HepG2 (cell line): ENCODE measurements at regions not wholly inside any gene's neighbourhood (a gene's known extent, or its start where the extent isn't known, plus 50 kb on each side); places are given as distances from the start of the nearest gene placed in this dataset.

Experiments used
- ATAC-seq: fragments of 200-7000 bp; cut with Tn5 transposase; 3 replicates; pipeline ENCODE4 v1.9.1; 2020; ENCODE audit warnings: mild to moderate bottlenecking, moderate library complexity
- BruUV-seq: library from RNA; stranded (reverse); fragments of 400-500 nt; replicated peaks from 2 replicates; lab custom pipeline; 2021; lab: Mats Ljungman, UMichigan
- CTCF ChIA-PET: fragments of 300-600 bp; formaldehyde crosslinking; extraction: SDS; loops from one replicate; lab custom pipeline; 2021; ENCODE audit warnings: low total read pairs, inconsistent platforms, low intra/inter-chr PET ratio; lab: Yijun Ruan, JAX
- POLR2A ChIA-PET: fragments of 350-600 bp; sonication (Branson Sonifier 250); formaldehyde crosslinking; loops from one replicate; lab custom pipeline; 2020; ENCODE audit warnings: antibody characterized with exemption, inconsistent platforms; lab: Yijun Ruan, JAX
- DNase-seq: peaks from one replicate; pipeline ENCODE4 v3.0.0-alpha.2; 2015; ENCODE audit warnings: low spot score
- FAIRE-seq: peaks from 3 replicates; lab custom pipeline; 2011; peaks lifted over from hg19 to GRCh38; lab: Jason Lieb, UNC
- H2AFZ ChIP-seq: one replicate; pipeline ENCODE4 v1.6.1; 2011; ENCODE audit warnings: low read length, inconsistent platforms
- H3K27ac ChIP-seq: fragments of 300-600 bp; 3 replicates; pipeline ENCODE4 v1.8.0; 2011; ENCODE audit warnings: mixed run types, mild to moderate bottlenecking, mixed read lengths, low read length, inconsistent platforms; ENCODE audit not compliant: insufficient read depth; ENCODE audit errors: extremely low read length
- H3K27me3 ChIP-seq, 2 experiments: fragments of 200-600 bp in 1 of 2; 2 replicates in 1 of 2; 3 replicates in 1 of 2; pipeline versions ENCODE4 v1.6.0 to v1.8.0; 2011; ENCODE audit warnings: low read length in 2 of 2, mild to moderate bottlenecking in 2 of 2, moderate library complexity in 2 of 2, inconsistent platforms in 1 of 2; ENCODE audit not compliant: insufficient read depth in 2 of 2, control insufficient read depth in 1 of 2
- H3K36me3 ChIP-seq, 2 experiments: fragments of 200-600 bp in 1 of 2; replicated peaks in 1 of 2; 2 replicates in 1 of 2; 3 replicates in 1 of 2; pipeline versions ENCODE4 v1.5.1 to v1.8.0; 2011; ENCODE audit warnings: low read length in 2 of 2, inconsistent platforms in 1 of 2; ENCODE audit not compliant: insufficient read depth in 2 of 2, control insufficient read depth in 1 of 2
- H3K4me1 ChIP-seq: 2 replicates; pipeline ENCODE4 v1.5.1; 2012; ENCODE audit warnings: low read length, inconsistent platforms; ENCODE audit not compliant: insufficient read depth
- H3K4me2 ChIP-seq: 2 replicates; pipeline ENCODE4 v1.6.0; 2011; ENCODE audit warnings: low read depth, low read length, inconsistent platforms
- H3K4me3 ChIP-seq, 3 experiments: fragments of 200-600 bp in 1 of 3; sonication (generic), shearing (Covaris generic) in 1 of 3; replicated peaks in 1 of 3; 2 replicates each; pipeline ENCODE4 v1.5.1; 2011 to 2016; ENCODE audit warnings: low read length in 3 of 3, inconsistent platforms in 2 of 3, low read depth in 2 of 3, mild to moderate bottlenecking in 2 of 3, control low read depth in 1 of 3, mixed read lengths in 1 of 3; ENCODE audit not compliant: insufficient read depth in 1 of 3
- H3K79me2 ChIP-seq: one replicate; pipeline ENCODE4 v1.6.1; 2011; ENCODE audit warnings: low read length, inconsistent platforms; ENCODE audit not compliant: insufficient read depth
- H3K9ac ChIP-seq: 2 replicates; pipeline ENCODE4 v1.6.0; 2011; ENCODE audit warnings: mild to moderate bottlenecking, low read depth, low read length, inconsistent platforms; ENCODE audit not compliant: insufficient read depth
- H3K9me3 ChIP-seq: 2 replicates; pipeline ENCODE4 v1.5.1; 2012; ENCODE audit warnings: mild to moderate bottlenecking, low read length
- H4K20me1 ChIP-seq: 2 replicates; pipeline ENCODE4 v1.6.0; 2011; ENCODE audit warnings: inconsistent platforms, mild to moderate bottlenecking, low read length, moderate library complexity; ENCODE audit not compliant: insufficient read depth
- E2F5 ChIP-seq: sonication (generic); formaldehyde crosslinking; conservative IDR thresholded peaks from 2 replicates; pipeline ENCODE4 v1.4.0; 2020; ENCODE audit warnings: missing genetic modification reagents
- ISX ChIP-seq: sonication (generic); formaldehyde crosslinking; conservative IDR thresholded peaks from 2 replicates; pipeline ENCODE4 v1.5.0; 2020; ENCODE audit warnings: missing genetic modification reagents
- KLF9 ChIP-seq: IDR thresholded peaks from 2 replicates; pipeline ENCODE4 v1.6.1; 2016; ENCODE audit warnings: low read depth
- MAFG ChIP-seq: sonication (generic); formaldehyde crosslinking; IDR thresholded peaks from 2 replicates; pipeline ENCODE4 v1.5.1; 2020; ENCODE audit warnings: mild to moderate bottlenecking, missing genetic modification reagents
- NFIC ChIP-seq: IDR thresholded peaks from 2 replicates; pipeline ENCODE4 v1.6.1; 2012; ENCODE audit warnings: mild to moderate bottlenecking, low read length, inconsistent platforms
- NR1H2 ChIP-seq: sonication (generic); formaldehyde crosslinking; IDR thresholded peaks from 2 replicates; pipeline ENCODE4 v1.8.1; 2022; ENCODE audit warnings: low read depth, missing genetic modification reagents, borderline replicate concordance
- NR2F1 ChIP-seq, 2 experiments: fragments of 450-650 bp in 1 of 2; formaldehyde crosslinking in 1 of 2; IDR thresholded peaks; 2 replicates each; pipeline versions ENCODE4 v1.5.0 to v1.6.1; 2016 to 2020; ENCODE audit warnings: mild to moderate bottlenecking in 1 of 2, missing compliant biosample characterization in 1 of 2, missing genetic modification reagents in 1 of 2, moderate library complexity in 1 of 2
- SOX6 ChIP-seq, 2 experiments: fragments of 450-650 bp in 1 of 2; sonication (generic) in 1 of 2; formaldehyde crosslinking in 1 of 2; IDR thresholded peaks; 2 replicates each; pipeline versions ENCODE4 v1.4.0 to v1.6.1; 2017 to 2020; ENCODE audit warnings: antibody characterized with exemption in 1 of 2, mild to moderate bottlenecking in 1 of 2, missing genetic modification reagents in 1 of 2
- SP4 ChIP-seq: sonication (generic); formaldehyde crosslinking; IDR thresholded peaks from 2 replicates; pipeline ENCODE4 v1.8.1; 2023; ENCODE audit warnings: mild to moderate bottlenecking, missing genetic modification reagents
- TP53 ChIP-seq: sonication (generic); formaldehyde crosslinking; conservative IDR thresholded peaks from 2 replicates; pipeline ENCODE4 v1.4.0; 2020; ENCODE audit warnings: missing genetic modification reagents
- ZNF121 ChIP-seq: sonication (generic); formaldehyde crosslinking; IDR thresholded peaks from 2 replicates; pipeline ENCODE4 v1.5.0; 2020; ENCODE audit warnings: mild to moderate bottlenecking, missing genetic modification reagents
- ZNF260 ChIP-seq: sonication (generic); formaldehyde crosslinking; IDR thresholded peaks from 2 replicates; pipeline ENCODE4 v1.4.0; 2020; ENCODE audit warnings: missing genetic modification reagents, low read depth, mild to moderate bottlenecking, borderline replicate concordance
- ZNF3 ChIP-seq: IDR thresholded peaks from 2 replicates; pipeline ENCODE4 v1.7.0; 2017; ENCODE audit warnings: inconsistent platforms
- ZNF414 ChIP-seq: sonication (generic); formaldehyde crosslinking; IDR thresholded peaks from 2 replicates; pipeline ENCODE4 v1.5.0; 2020; ENCODE audit warnings: missing genetic modification reagents
- ZNF432 ChIP-seq: sonication (generic); formaldehyde crosslinking; IDR thresholded peaks from 2 replicates; pipeline ENCODE4 v1.5.0; 2020; ENCODE audit warnings: missing genetic modification reagents, mild to moderate bottlenecking, borderline replicate concordance
- ZNF496 ChIP-seq: sonication (generic); formaldehyde crosslinking; IDR thresholded peaks from 2 replicates; pipeline ENCODE4 v1.8.1; 2023; ENCODE audit warnings: mild to moderate bottlenecking, moderate library complexity, missing genetic modification reagents; ENCODE audit not compliant: insufficient replicate concordance
- ZNF773 ChIP-seq: sonication (generic); formaldehyde crosslinking; IDR thresholded peaks from 2 replicates; pipeline ENCODE4 v1.4.0; 2020; ENCODE audit warnings: missing genetic modification reagents, borderline replicate concordance
- WGBS: methylation state at CpG from one replicate; pipeline ENCODE4 v1.1.6; 2017; ENCODE audit warnings: low lambda C conversion rate; 5-methylcytosine and 5-hydroxymethylcytosine counted together
- in situ Hi-C: cut with HindIII; loops from 2 replicates; pipeline ENCODE4 v1.10.0; 2017; ENCODE audit warnings: low pct_unique_long_range_greater_than_20kb; ENCODE audit not compliant: extremely low pct_ligation_motif_present
- intact Hi-C: fragments of 100-400 bp; cut with micrococcal nuclease; formaldehyde crosslinking; loops from one replicate; pipeline ENCODE4 v1.10.0; 2022; ENCODE audit not compliant: unreplicated experiment
- TF ChIP-seq, protein P1 (sequence below): IDR thresholded peaks from 2 replicates; pipeline ENCODE4 v1.4.0; 2020; ENCODE audit warnings: mild to moderate bottlenecking, missing genetic modification reagents

DNA sequence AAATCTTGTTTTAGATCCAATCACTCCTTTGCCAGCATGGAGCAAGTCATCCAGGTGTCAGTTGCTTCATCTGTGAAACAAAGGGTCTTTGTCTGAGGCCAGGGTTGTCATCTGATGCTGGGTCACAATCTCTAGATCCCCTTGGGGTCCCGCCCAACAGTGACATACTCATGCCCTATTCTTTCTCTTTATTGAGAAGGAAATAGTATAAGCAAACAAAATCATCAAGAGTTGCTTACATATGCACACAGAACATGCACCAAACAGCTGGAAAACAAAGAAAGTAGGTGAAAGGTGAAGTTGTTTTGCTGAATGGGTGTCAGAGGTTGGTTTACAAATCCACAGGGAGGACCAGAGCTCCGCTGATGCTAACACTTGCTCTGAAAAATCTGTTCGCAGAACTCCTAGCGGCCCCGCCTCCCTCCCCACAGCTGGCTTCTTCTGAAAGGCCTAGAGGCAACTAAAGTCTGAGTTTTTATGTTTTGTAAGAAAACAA lies 106.1 kb upstream of the SLC44A1 start (continued):
- TF ChIP-seq ZNF260 (no peak), SOX6 (IDR thresholded peaks at IDR 0.05) (no peak), SOX6 (CRISPR knock-in tag; IDR thresholded peaks at IDR 0.05) (peak; percentile 44; the same call in 1 of the 2 replicates), NR2F1 (CRISPR knock-in tag; IDR thresholded peaks at IDR 0.05) (no peak), ZNF432 (CRISPR knock-in tag) (no peak), ZNF773 (CRISPR knock-in tag) (no peak)
- TF ChIP-seq, protein P1, sequence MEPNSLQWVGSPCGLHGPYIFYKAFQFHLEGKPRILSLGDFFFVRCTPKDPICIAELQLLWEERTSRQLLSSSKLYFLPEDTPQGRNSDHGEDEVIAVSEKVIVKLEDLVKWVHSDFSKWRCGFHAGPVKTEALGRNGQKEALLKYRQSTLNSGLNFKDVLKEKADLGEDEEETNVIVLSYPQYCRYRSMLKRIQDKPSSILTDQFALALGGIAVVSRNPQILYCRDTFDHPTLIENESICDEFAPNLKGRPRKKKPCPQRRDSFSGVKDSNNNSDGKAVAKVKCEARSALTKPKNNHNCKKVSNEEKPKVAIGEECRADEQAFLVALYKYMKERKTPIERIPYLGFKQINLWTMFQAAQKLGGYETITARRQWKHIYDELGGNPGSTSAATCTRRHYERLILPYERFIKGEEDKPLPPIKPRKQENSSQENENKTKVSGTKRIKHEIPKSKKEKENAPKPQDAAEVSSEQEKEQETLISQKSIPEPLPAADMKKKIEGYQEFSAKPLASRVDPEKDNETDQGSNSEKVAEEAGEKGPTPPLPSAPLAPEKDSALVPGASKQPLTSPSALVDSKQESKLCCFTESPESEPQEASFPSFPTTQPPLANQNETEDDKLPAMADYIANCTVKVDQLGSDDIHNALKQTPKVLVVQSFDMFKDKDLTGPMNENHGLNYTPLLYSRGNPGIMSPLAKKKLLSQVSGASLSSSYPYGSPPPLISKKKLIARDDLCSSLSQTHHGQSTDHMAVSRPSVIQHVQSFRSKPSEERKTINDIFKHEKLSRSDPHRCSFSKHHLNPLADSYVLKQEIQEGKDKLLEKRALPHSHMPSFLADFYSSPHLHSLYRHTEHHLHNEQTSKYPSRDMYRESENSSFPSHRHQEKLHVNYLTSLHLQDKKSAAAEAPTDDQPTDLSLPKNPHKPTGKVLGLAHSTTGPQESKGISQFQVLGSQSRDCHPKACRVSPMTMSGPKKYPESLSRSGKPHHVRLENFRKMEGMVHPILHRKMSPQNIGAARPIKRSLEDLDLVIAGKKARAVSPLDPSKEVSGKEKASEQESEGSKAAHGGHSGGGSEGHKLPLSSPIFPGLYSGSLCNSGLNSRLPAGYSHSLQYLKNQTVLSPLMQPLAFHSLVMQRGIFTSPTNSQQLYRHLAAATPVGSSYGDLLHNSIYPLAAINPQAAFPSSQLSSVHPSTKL (CRISPR knock-in tag): peak; percentile 23; the same call in 1 of the 2 replicates

DNA sequence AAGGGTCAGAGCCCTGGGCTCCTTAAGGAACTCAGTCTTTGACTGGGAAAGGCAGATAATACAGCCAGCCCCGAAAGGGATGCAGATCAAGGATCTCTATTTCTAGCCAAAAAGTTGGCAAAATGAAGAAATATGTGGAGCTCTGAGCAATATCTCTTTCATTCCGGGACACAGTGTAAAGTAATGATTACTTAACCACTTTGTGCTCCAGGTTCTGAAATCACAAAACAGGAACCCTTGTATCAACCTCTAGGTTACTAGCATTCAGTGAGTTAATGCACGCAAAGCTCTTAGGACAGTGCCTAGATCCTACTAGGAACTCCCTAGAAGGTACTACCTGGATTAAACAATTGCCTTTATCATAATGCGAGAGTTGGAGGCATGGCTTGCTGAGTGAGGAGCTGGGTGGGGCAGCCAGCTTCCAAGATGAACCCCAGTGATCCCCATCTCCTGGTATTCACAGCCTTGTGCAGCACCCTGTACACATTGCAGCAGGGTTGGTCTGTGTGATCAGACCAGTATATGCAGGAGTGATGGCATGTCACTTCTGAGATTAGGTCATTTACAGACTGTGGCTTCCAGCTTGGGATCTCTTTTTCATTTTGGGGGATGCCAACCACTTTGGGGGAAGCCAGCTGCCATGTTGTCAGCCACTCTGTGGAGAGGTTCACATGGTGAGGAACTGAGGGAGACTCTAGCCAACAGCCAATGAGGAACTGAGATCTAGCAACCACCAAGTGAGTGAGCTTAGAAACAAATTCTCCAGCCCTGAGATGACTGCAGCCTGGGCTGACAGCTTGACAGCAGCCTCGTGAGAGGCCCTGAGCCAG lies 103.1 kb upstream of the SLC44A1 start:
- POLR2A ChIA-PET: no interaction called here
- Histone ChIP-seq H3K4me1 (peaks cover 10% of the 10 kb centered on the region), H3K27me3 (peaks cover 2 to 29% of the 10 kb centered on the region in 2 experiments; a peak in 4 of 5 replicates), H3K27ac (no peak overlapping the region), H3K79me2 (no peaks in the 10 kb centered on the region), H3K4me2 (no peak overlapping the region), H3K9ac (no peak overlapping the region), H2AFZ (no peak overlapping the region), H3K36me3 (no peaks in the 10 kb centered on the region), H3K9me3 (no peaks in the 10 kb centered on the region), H3K4me3 (no peak overlapping the region), H4K20me1 (no peaks in the 10 kb centered on the region)
- WGBS: 9% methylated on average over 3 of the region's 5 CpGs
- CTCF ChIA-PET: no interaction called here
- DNase-seq (no peak), FAIRE-seq (no peak), ATAC-seq (no peak)
- in situ Hi-C loops: no loop called here
- intact Hi-C loops: loop anchor here (5.0 kb wide), 1 partner anchor 149 kb away; no protein-coding TSS in a partner anchor
- BruUV-seq: no TSS peak
- TF ChIP-seq KLF9 (CRISPR knock-in tag) (no peak), SP4 (CRISPR knock-in tag) (no peak), NR1H2 (no peak), E2F5 (CRISPR knock-in tag) (no peak), MAFG (CRISPR knock-in tag) (no peak), TP53 (CRISPR knock-in tag) (no peak), ZNF121 (CRISPR knock-in tag) (no peak), ISX (no peak), NFIC (no peak), ZNF414 (CRISPR knock-in tag) (no peak), ZNF496 (no peak), ZNF3 (no peak)
